K562 (cell line): ENCODE measurements at regions not wholly inside any gene's neighbourhood (a gene's known extent, or its start where the extent isn't known, plus 50 kb on each side); places are given as distances from the start of the nearest gene placed in this dataset.

Source experiments
- CHD7 ChIP-seq: fragments of 200-600 bp; sonication (generic); IDR thresholded peaks from one replicate; pipeline ENCODE4 v1.6.1; 2012; ENCODE audit warnings: mild to moderate bottlenecking, low read depth, low read length, inconsistent platforms
- FOXJ2 ChIP-seq: fragments of 200-800 bp; sonication (Bioruptor generic); IDR thresholded peaks from 2 replicates; pipeline ENCODE4 v1.6.1; 2016; ENCODE audit warnings: missing genetic modification characterization, missing compliant biosample characterization
- IRF1 ChIP-seq: sonication (generic); formaldehyde crosslinking; IDR thresholded peaks from 2 replicates; pipeline ENCODE4 v1.8.0; 2022; ENCODE audit warnings: missing genetic modification reagents, mild to moderate bottlenecking, borderline replicate concordance
- NEUROD1 ChIP-seq: fragments of 150-350 bp; IDR thresholded peaks from 2 replicates; pipeline ENCODE4 v1.6.1; 2014; ENCODE audit warnings: borderline replicate concordance, low read length, low read depth; ENCODE audit not compliant: partially characterized antibody
- ZNF3 ChIP-seq: fragments of 250-450 bp; sonication (Bioruptor Pico); IDR thresholded peaks from 2 replicates; pipeline ENCODE4 v1.5.0; 2021; ENCODE audit warnings: mild to moderate bottlenecking, moderate library complexity

- TF ChIP-seq CHD7: no peak
- TF ChIP-seq FOXJ2 (tag): no peak
- no peak for TF ChIP-seq IRF1 (CRISPR knock-in tag)
- TF ChIP-seq ZNF3 (CRISPR knock-in tag): no peak
- no peak for TF ChIP-seq NEUROD1
Measured at GRCh38 chr20:16918366-16918765, 170.2 kb downstream of the OTOR start (continued).
